Epithelial cell of proximal tubule (primary cell): ENCODE measurements at regions not wholly inside any gene's neighbourhood (a gene's known extent, or its start where the extent isn't known, plus 50 kb on each side); places are given as distances from the start of the nearest gene placed in this dataset.
"Not testable (repeated sequence)": the region's sequence is repeated elsewhere in the genome, so short reads cannot be mapped to it uniquely, and the experiment has no call there.

Experiments
- DNase-seq: peaks from one replicate; pipeline ENCODE4 v3.0.0-alpha.2; 2011; ENCODE audit warnings: low read depth
- H3K4me3 ChIP-seq: 2 replicates; pipeline ENCODE4 v1.5.1; 2011; ENCODE audit warnings: low read depth, mild to moderate bottlenecking, low read length
- CTCF ChIP-seq: conservative IDR thresholded peaks from 2 replicates; pipeline ENCODE4 v1.5.1; 2012; ENCODE audit warnings: low read depth, mild to moderate bottlenecking, low read length

GRCh38 chr16:88329726-88330700 is 52.7 kb upstream of the ZNF469 start:
- no peak overlapping the region for H3K4me3 ChIP-seq
- no peak for TF ChIP-seq CTCF
- no peak for DNase-seq

- no peak for TF ChIP-seq CTCF
- no peak for DNase-seq
Observed at GRCh38 chr16:88330971-88331890, 51.5 kb upstream of the ZNF469 start.

GRCh38 chr16:88331989-88332920 is 50.5 kb upstream of the ZNF469 start:
- no peak overlapping the region for H3K4me3 ChIP-seq
- DNase-seq = peak; percentile 80
- no peak for TF ChIP-seq CTCF

More at GRCh38 chr16:88330971-88331890, 51.5 kb upstream of the ZNF469 start:
- H3K4me3 ChIP-seq = no peak overlapping the region

GRCh38 chr16:88332921-88333825 is 49.6 kb upstream of the ZNF469 start:
- not testable (repeated sequence) for DNase-seq, H3K4me3 ChIP-seq
